Cardiac fibroblast (primary cell): ENCODE measurements at regions not wholly inside any gene's neighbourhood (a gene's known extent, or its start where the extent isn't known, plus 50 kb on each side); places are given as distances from the start of the nearest gene placed in this dataset.

Source experiments
- DNase-seq, 2 donors: peaks; one replicate each; pipeline versions ENCODE4 v3.0.0 to v3.0.0-alpha.2; 2010; ENCODE audit warnings: low read depth in 2 of 2
- H3K4me3 ChIP-seq, 2 donors: replicated peaks in 1 of 2; 1 replicate in 1 of 2; 2 replicates in 1 of 2; pipeline ENCODE4 v1.5.1; 2011; ENCODE audit warnings: low read depth in 2 of 2, low read length in 2 of 2, mild to moderate bottlenecking in 2 of 2, moderate library complexity in 1 of 2
- TF ChIP-seq, protein P1 (sequence below): IDR thresholded peaks from one replicate; pipeline ENCODE4 v1.5.1; 2011; ENCODE audit warnings: low read depth, mild to moderate bottlenecking, low read length, inconsistent platforms

DNA sequence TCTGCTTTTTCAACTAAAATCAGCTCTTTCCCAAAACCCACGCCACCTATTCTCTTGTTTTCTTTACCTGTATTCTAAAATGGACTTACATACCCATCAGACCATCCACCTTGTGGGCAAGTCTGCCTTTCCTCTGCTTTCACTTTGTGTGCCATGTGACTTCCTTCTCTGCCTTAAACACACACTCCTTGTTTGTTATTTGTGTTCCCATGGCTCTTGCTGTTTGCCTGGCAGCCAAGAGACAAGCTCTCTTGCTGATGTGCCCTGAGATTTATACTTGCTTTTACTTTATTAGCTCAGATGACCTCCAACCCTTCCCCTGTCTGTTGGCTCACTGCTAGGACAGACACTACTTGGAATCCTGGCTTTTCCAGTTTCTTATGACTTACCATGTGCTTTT lies 309.7 kb upstream of the LRRTM4 start:
- TF ChIP-seq, protein P1, sequence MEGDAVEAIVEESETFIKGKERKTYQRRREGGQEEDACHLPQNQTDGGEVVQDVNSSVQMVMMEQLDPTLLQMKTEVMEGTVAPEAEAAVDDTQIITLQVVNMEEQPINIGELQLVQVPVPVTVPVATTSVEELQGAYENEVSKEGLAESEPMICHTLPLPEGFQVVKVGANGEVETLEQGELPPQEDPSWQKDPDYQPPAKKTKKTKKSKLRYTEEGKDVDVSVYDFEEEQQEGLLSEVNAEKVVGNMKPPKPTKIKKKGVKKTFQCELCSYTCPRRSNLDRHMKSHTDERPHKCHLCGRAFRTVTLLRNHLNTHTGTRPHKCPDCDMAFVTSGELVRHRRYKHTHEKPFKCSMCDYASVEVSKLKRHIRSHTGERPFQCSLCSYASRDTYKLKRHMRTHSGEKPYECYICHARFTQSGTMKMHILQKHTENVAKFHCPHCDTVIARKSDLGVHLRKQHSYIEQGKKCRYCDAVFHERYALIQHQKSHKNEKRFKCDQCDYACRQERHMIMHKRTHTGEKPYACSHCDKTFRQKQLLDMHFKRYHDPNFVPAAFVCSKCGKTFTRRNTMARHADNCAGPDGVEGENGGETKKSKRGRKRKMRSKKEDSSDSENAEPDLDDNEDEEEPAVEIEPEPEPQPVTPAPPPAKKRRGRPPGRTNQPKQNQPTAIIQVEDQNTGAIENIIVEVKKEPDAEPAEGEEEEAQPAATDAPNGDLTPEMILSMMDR, result no peak
- no peak overlapping the region for H3K4me3 ChIP-seq
- DNase-seq, result no peak

DNA sequence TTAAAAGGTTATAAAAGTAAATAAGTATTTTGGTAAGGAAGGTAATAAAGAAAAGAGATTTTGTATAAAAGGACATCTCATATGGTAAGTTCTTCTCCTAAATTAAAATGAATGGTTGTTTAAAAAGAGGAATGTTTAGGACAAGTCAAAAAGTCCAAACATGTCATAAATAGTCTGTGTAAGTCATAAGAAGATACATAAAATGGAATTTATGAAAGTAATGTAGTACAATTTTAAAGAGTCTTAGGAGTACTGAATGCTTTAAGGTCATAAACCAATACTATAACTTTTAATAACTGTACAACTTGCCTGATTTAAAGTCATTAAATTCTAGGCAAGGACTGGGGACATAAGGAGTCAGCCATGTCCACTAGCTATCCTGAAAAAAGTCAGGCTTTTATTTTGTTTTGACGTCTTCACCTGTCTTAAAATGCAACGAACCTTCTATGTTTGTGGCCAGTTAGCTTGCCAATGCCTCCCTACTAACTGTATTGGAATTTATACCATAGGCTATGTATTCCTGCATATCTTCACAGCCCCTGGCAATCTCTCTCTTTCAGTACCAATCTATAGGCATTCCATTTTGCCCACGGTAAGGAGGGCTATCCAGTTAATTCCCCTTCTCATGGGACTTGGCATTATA lies 312.3 kb upstream of the LRRTM4 start:
- TF ChIP-seq, protein P1, result no peak
- no peak overlapping the region for H3K4me3 ChIP-seq
- DNase-seq, result no peak

DNA sequence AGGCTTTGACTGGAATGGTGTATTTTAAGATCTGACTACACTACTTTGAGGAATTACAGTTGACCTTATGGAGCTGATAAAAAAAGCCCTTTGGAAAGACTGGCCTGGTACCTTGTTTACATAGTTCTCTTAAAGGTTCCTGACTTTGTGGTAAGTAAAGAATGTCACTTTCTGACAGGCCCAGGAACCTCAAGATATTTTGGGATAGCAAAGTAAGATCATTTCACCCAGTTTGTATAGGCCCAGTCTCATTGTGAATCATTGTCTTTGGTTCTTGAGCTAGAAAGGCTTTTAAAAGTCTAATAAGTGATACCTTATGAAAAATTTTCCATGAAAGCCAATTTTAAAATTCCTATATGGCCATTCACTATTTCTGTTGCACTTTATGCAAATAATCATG lies 316.3 kb upstream of the LRRTM4 start:
- TF ChIP-seq, protein P1, result no peak
- no peak overlapping the region for H3K4me3 ChIP-seq
- DNase-seq, result no peak

DNA sequence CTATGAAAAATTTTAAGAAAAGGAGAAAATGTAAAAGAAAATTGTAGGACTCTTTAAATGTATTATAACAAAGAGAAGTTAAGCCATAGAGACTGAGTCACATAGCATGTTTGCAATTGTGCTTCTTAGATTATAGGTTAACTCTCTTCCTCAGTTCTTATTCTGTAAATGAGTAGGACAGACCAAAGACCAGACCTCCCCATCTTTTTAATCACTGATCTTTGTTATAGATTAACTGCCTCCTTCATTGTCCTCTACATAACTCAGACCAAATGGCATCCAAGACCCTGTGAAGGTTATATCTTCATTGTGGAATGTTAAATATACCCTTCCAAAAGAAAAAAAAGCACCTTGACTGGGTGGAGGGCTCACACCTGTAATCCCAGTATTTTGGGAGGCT lies 316.9 kb upstream of the LRRTM4 start:
- H3K4me3 ChIP-seq, result no peak overlapping the region
- DNase-seq, result no peak

DNA sequence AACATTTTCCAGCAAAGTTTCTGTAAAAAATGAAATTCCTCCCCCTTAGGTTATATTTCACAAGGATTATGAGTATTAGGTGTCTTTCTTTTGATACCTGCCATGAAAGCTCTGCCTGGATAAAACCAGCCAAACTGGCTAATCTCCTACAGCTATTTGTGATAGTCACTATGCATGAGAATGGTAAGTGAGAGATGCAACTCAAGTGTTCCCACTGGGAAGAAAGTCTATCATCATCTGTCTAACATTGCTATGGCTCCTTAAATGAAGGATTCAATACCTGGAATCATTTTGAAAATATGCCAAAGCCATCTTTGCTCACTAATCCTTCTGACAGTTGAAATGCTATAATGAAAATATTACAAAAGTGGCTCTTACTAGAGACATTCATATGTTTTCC lies 339.9 kb upstream of the LRRTM4 start:
- TF ChIP-seq, protein P1, result no peak
- DNase-seq, result no peak
- H3K4me3 ChIP-seq, result no peak overlapping the region

More for the DNA sequence above, 316.9 kb upstream of the LRRTM4 start:
- TF ChIP-seq, protein P1, result no peak

DNA sequence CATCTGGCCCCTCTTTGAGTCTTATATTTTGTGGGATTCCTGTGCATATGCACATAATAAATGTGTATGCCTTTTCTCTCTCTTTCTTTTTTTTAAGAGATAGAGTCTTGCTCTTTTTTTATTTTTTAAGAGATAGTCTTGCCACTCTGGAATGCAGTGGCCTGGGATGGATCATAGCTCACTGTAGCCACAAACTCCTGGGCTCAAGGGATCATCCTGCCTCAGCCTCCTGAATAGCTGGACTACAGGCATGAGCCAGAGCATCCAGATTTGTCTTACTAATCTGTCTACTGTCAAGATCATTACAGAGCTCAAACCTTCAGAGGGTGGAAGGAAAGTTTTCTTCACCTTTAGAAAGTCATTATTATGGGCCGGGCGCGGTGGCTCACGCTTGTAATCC lies 342.2 kb upstream of the LRRTM4 start:
- TF ChIP-seq, protein P1, result no peak
- no peak for DNase-seq
- no peak overlapping the region for H3K4me3 ChIP-seq

DNA sequence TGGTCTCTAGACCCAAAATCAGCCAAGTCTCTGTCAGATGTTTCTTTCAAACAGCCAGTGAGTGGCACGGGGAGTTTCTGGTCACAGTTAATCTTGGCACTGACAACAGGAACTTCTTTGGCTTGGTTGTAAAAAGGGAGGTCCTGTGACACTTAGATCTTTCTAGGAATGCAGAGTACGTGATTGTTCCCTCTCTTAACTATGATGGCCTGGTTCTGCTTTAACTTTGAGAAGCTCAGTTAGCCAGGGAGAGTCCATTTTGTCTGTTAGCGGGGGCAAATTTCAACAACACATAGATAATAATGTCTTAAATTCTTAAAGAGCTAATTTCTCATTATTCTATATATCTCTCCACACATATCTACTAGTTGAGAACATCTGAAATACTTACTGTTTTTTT lies 344.5 kb upstream of the LRRTM4 start:
- TF ChIP-seq, protein P1, result no peak

More for the DNA sequence above, 344.5 kb upstream of the LRRTM4 start:
- no peak overlapping the region for H3K4me3 ChIP-seq
- no peak for DNase-seq
